Transverse colon (tissue), 4 donors: ENCODE measurements at regions not wholly inside any gene's neighbourhood (a gene's known extent, or its start where the extent isn't known, plus 50 kb on each side); places are given as distances from the start of the nearest gene placed in this dataset.

ENCODE experiments used
- POLR2A ChIP-seq: fragments of 450-650 bp; IDR thresholded peaks from one replicate; pipeline ENCODE4 v1.6.1; 2016; ENCODE audit warnings: antibody characterized with exemption, mild to moderate bottlenecking, moderate library complexity
- POLR2AphosphoS5 ChIP-seq, 3 donors: sonication (generic); formaldehyde crosslinking; IDR thresholded peaks; one replicate each; pipeline ENCODE4 v1.6.1; 2016; ENCODE audit warnings: antibody characterized with exemption in 3 of 3
- TF ChIP-seq, protein P1 (sequence below), 5 experiments: fragments of 200-600 bp in 3 of 5; fragments of 450-650 bp in 2 of 5; sonication (generic) in 3 of 5; IDR thresholded peaks; 1 replicate in 2 of 5; 2 replicates in 3 of 5; pipeline ENCODE4 v1.5.1; 2016 to 2017; ENCODE audit warnings: antibody characterized with exemption in 5 of 5, inconsistent platforms in 3 of 5, mild to moderate bottlenecking in 2 of 5, moderate library complexity in 1 of 5

- TF ChIP-seq POLR2A = no peak
- TF ChIP-seq, protein P1, sequence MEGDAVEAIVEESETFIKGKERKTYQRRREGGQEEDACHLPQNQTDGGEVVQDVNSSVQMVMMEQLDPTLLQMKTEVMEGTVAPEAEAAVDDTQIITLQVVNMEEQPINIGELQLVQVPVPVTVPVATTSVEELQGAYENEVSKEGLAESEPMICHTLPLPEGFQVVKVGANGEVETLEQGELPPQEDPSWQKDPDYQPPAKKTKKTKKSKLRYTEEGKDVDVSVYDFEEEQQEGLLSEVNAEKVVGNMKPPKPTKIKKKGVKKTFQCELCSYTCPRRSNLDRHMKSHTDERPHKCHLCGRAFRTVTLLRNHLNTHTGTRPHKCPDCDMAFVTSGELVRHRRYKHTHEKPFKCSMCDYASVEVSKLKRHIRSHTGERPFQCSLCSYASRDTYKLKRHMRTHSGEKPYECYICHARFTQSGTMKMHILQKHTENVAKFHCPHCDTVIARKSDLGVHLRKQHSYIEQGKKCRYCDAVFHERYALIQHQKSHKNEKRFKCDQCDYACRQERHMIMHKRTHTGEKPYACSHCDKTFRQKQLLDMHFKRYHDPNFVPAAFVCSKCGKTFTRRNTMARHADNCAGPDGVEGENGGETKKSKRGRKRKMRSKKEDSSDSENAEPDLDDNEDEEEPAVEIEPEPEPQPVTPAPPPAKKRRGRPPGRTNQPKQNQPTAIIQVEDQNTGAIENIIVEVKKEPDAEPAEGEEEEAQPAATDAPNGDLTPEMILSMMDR (IDR thresholded peaks at IDR 0.05) = no peak
- no peak for TF ChIP-seq POLR2AphosphoS5 (IDR thresholded peaks at IDR 0.05)
These were observed 357.8 kb downstream of the SIPA1L2 start for GRCh38 chr1:232271991-232272589.
